Endodermal cell (in vitro differentiated cells): ENCODE measurements at regions not wholly inside any gene's neighbourhood (a gene's known extent, or its start where the extent isn't known, plus 50 kb on each side); places are given as distances from the start of the nearest gene placed in this dataset.

Experiments
- DNase-seq: peaks from one replicate; pipeline ENCODE4 v3.0.0-alpha.2; 2017
- H3K27ac ChIP-seq: 2 replicates; pipeline ENCODE4 v1.5.1; 2013; ENCODE audit warnings: mild to moderate bottlenecking, low read depth, low read length, moderate library complexity
- H3K27me3 ChIP-seq: 2 replicates; pipeline ENCODE4 v1.6.1; 2013; ENCODE audit warnings: mild to moderate bottlenecking, low read length, moderate library complexity; ENCODE audit not compliant: insufficient read depth, control insufficient read depth, poor library complexity, severe bottlenecking
- H3K36me3 ChIP-seq: 2 replicates; pipeline ENCODE4 v1.7.0; 2013; ENCODE audit warnings: mild to moderate bottlenecking, low read length, moderate library complexity; ENCODE audit not compliant: control insufficient read depth, insufficient read depth
- H3K4me1 ChIP-seq: one replicate; pipeline ENCODE4 v1.7.0; 2013; ENCODE audit warnings: low read length; ENCODE audit not compliant: control insufficient read depth, insufficient read depth
- H3K4me3 ChIP-seq: 2 replicates; pipeline ENCODE4 v1.5.1; 2013; ENCODE audit warnings: mild to moderate bottlenecking, low read length, moderate library complexity
- H3K9ac ChIP-seq: 2 replicates; pipeline ENCODE4 v1.6.1; 2013; ENCODE audit warnings: mild to moderate bottlenecking, low read length, moderate library complexity; ENCODE audit not compliant: poor library complexity, severe bottlenecking; ENCODE audit errors: extremely low read depth
- H3K9me3 ChIP-seq: 2 replicates; pipeline ENCODE4 v1.6.1; 2013; ENCODE audit warnings: mild to moderate bottlenecking, low read length, moderate library complexity; ENCODE audit not compliant: control insufficient read depth
- H3K27ac Mint-ChIP-seq: 2 replicates; pipeline ENCODE4 v1.8.0; 2020; ENCODE audit warnings: mixed read lengths
- H3K27me3 Mint-ChIP-seq: 2 replicates; pipeline ENCODE4 v1.8.0; 2021; ENCODE audit warnings: mild to moderate bottlenecking, mixed read lengths; ENCODE audit not compliant: insufficient read depth
- H3K36me3 Mint-ChIP-seq: 2 replicates; pipeline ENCODE4 v1.8.0; 2020; ENCODE audit warnings: low read depth, mixed read lengths
- H3K4me1 Mint-ChIP-seq: 2 replicates; pipeline ENCODE4 v1.8.0; 2020; ENCODE audit warnings: mixed read lengths
- H3K4me3 Mint-ChIP-seq: 2 replicates; pipeline ENCODE4 v1.8.0; 2020; ENCODE audit warnings: mild to moderate bottlenecking, moderate library complexity, mixed read lengths
- H3K9me3 Mint-ChIP-seq: 2 replicates; pipeline ENCODE4 v1.8.0; 2020; ENCODE audit warnings: mild to moderate bottlenecking, mixed read lengths
- CTCF ChIP-seq: fragments of 200-600 bp; sonication (generic); conservative IDR thresholded peaks from 2 replicates; pipeline ENCODE4 v1.5.0; 2021; ENCODE audit warnings: antibody characterized with exemption, mild to moderate bottlenecking
- WGBS, 2 experiments: methylation state at CpG; one replicate each; pipeline versions ENCODE4 v1.1.5 to v1.1.7; 2013; ENCODE audit warnings: missing lambda C conversion rate in 2 of 2, mixed read lengths in 1 of 2; ENCODE audit not compliant: insufficient coverage in 1 of 2, insufficient read length in 1 of 2; 5-methylcytosine and 5-hydroxymethylcytosine counted together

GRCh38 chr6:100176951-100177710 lies 183.1 kb upstream of the MCHR2 start:
- H3K27me3 Mint-ChIP-seq, result no peaks in the 10 kb centered on the region
- Histone ChIP-seq H3K27ac (no peak overlapping the region), H3K9me3 (no peaks in the 10 kb centered on the region), H3K27me3 (no peaks in the 10 kb centered on the region), H3K9ac (no peak overlapping the region), H3K4me1 (peaks cover 14% of the 10 kb centered on the region), H3K36me3 (no peaks in the 10 kb centered on the region), H3K4me3 (no peak overlapping the region)
- H3K4me3 Mint-ChIP-seq, result no peak overlapping the region
- WGBS, 2 experiments, result 93 to 95% methylated on average over 2 to 4 of the region's 4 CpGs
- no peak overlapping the region for H3K27ac Mint-ChIP-seq
- no peak for TF ChIP-seq CTCF
- peaks cover 28% of the 10 kb centered on the region for H3K4me1 Mint-ChIP-seq
- no peak for DNase-seq
- no peaks in the 10 kb centered on the region for H3K9me3 Mint-ChIP-seq
- no peaks in the 10 kb centered on the region for H3K36me3 Mint-ChIP-seq

GRCh38 chr6:100176311-100176950 lies 182.4 kb upstream of the MCHR2 start:
- H3K36me3 Mint-ChIP-seq, result no peaks in the 10 kb centered on the region
- Histone ChIP-seq H3K4me1 (peaks cover 14% of the 10 kb centered on the region), H3K4me3 (no peak overlapping the region), H3K27ac (no peak overlapping the region), H3K9me3 (no peaks in the 10 kb centered on the region), H3K9ac (no peak overlapping the region), H3K36me3 (no peaks in the 10 kb centered on the region), H3K27me3 (no peaks in the 10 kb centered on the region)
- H3K27me3 Mint-ChIP-seq, result no peaks in the 10 kb centered on the region
- 60 to 65% methylated on average over 4 to 6 of the region's 6 CpGs for WGBS, 2 experiments
- DNase-seq, result peak; percentile 61
- no peak overlapping the region for H3K4me3 Mint-ChIP-seq
- no peak overlapping the region for H3K27ac Mint-ChIP-seq
- peak; percentile 71 for TF ChIP-seq CTCF
- peaks cover 31% of the 10 kb centered on the region for H3K4me1 Mint-ChIP-seq
- H3K9me3 Mint-ChIP-seq, result no peaks in the 10 kb centered on the region

GRCh38 chr6:100175814-100176310 lies 181.8 kb upstream of the MCHR2 start:
- no peak overlapping the region for H3K4me3 ChIP-seq
- H3K9me3 Mint-ChIP-seq, result no peaks in the 10 kb centered on the region
- no peak overlapping the region for H3K27ac ChIP-seq
- DNase-seq, result no peak
- H3K4me1 Mint-ChIP-seq, result peaks cover 31% of the 10 kb centered on the region
- H3K36me3 ChIP-seq, result no peaks in the 10 kb centered on the region
- no peak for TF ChIP-seq CTCF
- H3K36me3 Mint-ChIP-seq, result no peaks in the 10 kb centered on the region
- H3K27ac Mint-ChIP-seq, result no peak overlapping the region
- no peaks in the 10 kb centered on the region for H3K27me3 ChIP-seq
- H3K9ac ChIP-seq, result no peak overlapping the region
- H3K27me3 Mint-ChIP-seq, result no peaks in the 10 kb centered on the region
- peaks cover 14% of the 10 kb centered on the region for H3K4me1 ChIP-seq
- 57% methylated on average over 1 of the region's 1 CpG; no CpG with 5 or more reads in 1 of the 2 experiments for WGBS, 2 experiments
- H3K9me3 ChIP-seq, result no peaks in the 10 kb centered on the region
- no peak overlapping the region for H3K4me3 Mint-ChIP-seq
